Activated CD4-positive, alpha-beta T cell treated with anti-CD3 and anti-CD28 coated beads for 24 hours (primary cell): ENCODE measurements at regions not wholly inside any gene's neighbourhood (a gene's known extent, or its start where the extent isn't known, plus 50 kb on each side); places are given as distances from the start of the nearest gene placed in this dataset.

Experiments used
- DNase-seq, 2 donors: peaks; one replicate each; pipeline ENCODE4 v3.0.0-alpha.2; 2020; ENCODE audit warnings: low read depth in 2 of 2

DNA sequence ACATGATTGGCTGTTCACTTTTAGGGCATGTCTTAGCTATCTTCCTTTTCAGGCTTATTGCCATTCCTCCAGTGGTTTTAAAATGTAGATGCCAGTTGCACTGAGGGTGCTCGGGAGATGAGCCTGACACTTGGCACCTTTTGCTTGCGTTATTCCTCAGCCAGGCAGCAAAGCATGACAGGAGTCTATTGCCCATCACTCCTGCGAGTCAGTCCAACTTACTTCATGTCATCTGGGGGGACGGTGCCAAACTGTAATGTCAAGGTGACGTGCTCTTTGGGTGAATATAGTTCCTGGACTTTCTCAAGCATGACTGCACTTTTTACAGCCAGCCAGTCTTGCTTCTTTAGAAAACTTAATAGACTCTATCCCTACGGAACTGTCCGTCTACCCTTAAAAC lies 406.0 kb upstream of the C2CD4B start:
- no peak for DNase-seq

DNA sequence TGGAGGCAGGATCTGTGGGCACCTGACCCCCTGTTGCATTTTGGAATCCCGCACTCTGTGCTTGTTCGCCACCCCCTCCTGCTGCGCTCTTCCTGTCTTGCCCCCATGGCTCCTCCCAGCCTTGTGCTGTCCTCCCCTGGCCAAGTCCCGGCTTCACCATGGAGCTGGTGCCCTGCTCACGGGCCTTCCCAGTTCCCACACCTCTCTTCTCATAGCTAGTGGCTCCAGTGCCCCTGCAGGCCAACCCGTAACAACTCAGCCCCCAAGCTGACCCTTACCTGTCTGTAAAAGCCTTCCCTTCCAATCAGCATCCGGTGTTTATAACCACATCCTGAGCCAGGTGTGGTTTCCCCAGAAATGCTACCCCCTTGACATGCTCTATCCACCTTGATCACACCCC lies 407.7 kb upstream of the C2CD4B start:
- no peak for DNase-seq

DNA sequence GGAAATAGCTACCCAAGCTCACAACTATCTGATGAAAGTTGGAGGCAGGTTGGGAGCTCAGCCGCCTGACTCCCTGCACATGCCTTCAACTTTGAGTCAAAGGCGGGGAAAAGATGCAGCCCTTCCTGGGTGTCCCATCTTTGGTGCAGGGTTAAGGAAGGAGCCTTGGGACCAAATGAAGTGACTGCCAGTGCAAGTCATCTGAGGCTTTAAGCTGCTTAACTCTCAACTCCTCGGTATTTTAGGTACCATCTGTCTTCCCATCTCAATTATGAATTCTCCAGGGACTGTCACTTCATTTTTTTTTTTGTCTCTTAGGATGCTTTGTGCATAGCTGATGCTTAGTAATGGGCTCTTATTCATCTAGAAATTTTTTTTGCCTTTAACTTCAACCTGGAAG lies 408.8 kb upstream of the C2CD4B start:
- DNase-seq: no peak

DNA sequence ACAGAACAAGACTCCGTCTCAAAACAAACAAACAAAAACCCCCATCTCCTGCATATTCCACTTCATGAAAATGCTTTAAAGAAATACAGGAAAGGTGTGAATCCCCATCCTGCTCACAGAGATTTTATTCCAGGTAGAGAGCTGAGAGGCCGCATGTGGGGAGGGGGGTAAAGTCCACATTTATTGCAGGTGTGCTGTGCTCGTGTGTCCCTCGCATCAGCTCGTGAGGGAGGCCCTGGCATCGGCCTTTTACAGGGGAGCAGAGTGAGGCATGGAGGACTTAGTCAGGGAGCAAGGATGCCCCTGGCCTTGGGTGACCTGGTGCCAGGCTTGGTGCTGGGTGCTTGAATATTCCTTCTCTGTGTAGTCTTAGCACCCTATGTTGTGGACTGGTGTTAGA lies 413.5 kb upstream of the C2CD4B start:
- no peak for DNase-seq

DNA sequence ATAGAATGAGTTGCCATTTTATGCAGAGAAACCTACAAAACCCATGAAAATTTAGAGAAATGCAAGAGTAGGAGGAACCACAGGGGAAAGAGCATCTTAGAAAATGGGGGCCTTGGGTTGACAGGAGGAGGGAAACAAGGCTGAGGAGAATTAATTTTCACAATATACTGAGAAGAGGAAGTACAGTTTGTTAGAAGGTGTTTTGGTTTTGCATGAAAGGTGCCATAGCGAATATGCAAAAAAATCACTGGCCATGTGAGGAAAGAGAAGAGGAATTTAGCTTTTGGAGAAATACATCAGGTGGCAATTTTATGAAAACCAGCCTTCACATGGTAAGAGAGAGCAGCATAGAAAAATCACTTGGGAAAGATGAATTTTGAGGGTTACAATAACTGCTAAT lies 413.9 kb upstream of the C2CD4B start:
- no peak for DNase-seq

DNA sequence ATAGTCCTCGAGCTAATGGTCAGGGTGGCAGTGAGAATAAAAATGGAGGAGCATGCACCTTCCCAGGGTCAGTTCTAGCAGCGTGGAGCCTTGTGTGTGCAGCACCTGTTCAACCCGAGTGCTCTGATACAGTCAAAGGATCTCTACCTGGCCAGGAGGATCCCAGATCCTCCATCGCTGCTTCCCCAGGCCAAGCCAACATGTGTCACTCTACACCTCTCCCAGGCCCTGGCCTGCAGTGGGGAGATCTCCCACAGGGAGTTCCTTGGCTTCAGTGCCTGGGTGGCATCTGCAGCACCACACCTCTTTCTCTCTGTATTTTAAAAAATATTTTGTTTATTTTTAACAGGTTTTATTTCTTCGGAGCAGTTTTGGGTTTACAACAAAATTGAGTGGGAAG lies 414.8 kb upstream of the C2CD4B start:
- no peak for DNase-seq

DNA sequence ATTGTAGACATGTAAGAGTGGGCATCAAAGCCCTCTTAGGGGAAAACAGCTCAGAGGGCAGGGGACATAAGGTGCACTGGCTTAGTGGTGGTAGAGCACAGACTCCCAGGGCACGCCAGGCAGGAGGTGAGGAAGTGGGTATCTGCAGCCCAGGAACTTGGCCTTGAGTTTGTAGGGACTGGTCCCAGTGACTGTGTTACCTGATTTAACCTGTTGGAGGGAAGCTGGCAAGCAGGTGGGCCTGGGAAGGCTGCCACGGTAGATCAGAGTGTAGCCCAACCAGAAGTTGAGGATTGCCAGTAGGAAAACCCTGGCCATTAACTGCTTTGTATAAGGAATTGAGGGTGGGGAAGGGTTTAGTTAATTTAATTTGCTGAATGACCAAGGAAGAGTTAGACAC lies 417.5 kb upstream of the C2CD4B start:
- DNase-seq: no peak

DNA sequence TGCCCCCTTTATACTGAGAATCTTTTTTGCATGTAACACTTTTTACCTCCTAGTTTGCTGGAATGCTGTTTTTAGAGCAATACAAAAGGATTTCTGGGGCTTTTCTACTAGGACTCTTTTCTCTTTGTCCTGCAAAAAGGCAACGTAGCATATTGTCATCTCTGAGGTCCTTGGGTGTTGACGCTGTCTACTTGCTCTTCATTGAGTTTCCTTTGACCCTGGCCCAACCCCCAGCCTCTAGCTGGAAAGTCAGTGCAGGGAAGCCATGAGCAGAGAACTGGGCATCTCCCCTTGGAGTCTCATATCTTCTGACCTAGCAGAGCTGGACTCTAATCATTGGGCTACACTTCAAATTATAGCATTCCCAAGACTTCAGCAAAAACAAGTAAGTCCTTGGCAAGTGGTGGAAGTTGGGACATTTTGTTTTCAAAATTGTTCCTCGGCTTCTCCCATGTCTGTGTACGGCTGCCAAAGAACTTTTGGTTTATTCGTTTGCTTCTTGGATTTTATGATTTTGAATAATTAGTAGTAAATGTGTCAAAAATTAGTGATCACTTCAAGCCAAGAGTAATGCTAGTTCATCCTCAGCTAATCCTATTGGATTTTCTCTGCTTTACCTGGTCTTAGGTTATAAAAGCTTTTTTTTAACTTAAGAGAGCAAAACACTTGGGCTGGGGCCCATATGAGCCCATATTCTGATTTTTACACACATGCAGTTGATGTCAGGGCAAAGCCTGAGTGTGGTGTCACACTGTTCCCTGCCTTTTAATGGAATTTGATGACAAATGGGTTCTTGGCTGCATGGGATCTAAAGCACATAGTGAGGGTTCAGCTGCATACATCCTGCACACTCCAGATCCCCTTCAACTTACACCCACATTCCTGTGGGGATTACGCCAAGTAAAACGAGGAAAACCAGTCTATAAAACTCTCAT lies 419.5 kb upstream of the C2CD4B start:
- DNase-seq: no peak

DNA sequence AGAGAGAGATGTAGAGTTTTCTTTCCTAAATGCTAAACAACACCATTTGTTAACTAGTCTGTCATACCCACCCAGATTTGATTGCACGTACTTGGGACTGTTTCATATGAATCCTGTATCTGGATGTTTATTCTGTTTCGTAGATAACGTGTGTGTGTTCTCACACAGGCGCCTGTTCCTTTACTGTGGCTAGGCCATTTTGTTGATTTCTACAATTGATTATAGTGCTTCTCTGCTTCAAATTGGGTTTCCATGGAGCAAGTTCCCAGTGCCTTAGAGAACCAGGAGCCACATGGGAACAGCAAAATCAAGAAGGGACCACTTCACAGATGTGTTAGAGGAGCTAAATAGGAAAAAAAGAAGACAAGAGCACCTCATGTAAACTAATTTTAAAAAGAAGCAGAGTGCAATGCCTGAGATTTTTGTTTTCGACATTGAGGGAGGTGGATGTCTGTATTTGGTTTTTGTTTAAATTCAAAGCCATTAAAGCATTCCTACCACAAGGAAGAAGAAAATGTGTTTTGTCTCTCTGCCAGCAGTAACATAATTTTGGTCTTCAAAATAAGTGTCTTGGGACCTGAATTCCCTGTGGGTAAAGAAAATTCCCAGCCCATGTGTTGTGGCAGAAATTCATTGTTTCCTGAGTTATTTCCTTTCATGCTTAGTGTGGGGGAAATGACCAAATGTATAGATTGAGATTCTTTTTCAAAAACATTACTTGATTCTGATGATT lies 424.0 kb upstream of the C2CD4B start:
- no peak for DNase-seq

DNA sequence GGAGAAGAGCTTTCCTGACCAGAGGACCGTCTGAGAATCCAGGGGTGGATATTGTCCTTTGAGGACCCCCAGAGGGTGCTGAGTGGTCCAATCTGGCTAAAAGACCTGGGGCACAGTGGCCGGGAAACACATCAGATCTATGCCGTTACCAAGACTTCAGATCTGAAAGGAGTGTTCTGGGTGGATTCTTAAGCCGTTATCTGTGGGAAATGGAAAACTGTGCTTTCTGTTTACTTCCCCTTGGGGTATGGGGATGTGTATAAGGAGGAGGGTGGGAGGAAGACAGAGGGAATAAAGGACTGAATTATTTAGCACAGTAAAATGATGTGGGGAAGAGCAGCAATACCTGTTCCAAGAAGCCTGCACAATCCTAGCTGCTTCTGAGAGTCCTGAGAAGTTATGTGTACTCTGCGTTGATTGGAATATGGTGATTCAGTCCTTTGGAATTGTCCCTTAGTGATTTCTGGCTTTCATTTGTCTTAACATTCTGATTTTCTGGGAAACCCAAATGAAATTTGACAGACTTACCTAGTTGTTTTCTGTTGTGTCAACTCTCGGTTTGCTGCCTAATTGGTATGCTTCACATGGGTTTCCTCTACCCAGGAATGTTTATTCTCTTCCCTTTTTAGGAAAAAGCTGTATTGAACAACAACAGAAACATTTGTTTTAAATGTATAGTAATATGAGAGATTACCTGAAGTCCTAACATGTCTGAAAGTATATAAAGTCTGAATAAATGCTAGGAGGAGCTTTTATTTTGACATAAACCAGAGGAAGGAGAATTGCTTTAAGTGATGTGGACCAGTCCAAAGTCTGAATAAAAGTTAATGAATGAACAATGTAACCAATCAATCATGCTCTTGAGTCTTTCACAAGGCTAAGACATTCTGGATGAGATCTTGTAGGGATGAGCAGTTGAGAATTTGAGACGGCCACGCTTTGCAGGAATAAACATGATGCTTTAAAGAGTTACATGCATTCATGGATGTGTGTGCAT lies 427.1 kb upstream of the C2CD4B start:
- DNase-seq: no peak

DNA sequence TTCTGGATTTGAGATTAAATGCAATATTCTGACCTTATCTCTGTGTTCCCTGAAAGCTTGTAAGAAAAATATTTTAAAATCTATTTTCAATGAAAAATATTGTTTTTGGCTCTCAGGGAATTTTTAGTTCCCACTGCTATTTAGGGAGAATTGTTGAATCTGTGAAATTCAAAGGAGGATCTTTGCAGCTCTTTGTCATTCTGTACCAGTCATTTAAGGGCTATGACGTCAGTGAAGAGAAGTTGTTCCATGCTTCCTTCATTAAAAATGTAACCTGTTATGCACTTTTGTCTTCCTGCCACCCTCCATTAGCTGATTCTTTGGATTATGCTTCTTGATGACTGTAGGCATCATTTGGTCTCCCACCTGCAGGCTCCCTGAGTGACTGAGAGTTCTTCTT lies 427.8 kb upstream of the C2CD4B start:
- no peak for DNase-seq

DNA sequence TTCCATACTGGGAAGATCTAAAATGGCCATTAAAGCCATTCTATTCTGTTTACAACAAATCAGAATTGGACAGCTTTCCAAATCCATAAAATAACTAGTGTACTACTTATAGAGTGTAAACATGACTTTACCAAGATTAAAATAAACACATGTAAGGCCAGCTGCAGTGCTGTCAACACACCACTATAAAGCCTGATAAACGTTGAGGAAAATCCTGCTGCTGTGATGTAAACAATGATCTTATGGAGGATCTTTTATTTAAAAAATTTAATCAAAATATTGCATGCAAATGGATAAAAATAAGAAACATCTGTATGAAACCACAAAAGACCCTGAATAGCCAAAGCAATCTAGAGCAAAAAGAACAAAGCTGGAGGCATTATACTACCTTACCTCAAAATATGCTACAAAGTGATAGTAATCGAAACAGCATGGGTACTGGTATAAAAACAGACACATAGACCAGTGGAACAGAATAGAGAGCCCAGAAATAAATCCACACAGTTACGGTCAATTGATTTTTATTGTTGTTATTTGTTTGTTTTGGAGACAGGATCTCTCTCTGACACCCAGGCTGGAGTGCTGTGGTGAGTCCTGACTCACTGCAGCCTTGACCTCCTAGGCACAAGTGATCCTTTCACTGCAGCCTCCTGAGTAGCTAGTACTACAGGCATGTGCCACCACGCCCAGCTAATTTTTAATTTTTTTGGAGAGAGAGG lies 428.8 kb upstream of the C2CD4B start:
- DNase-seq: no peak

DNA sequence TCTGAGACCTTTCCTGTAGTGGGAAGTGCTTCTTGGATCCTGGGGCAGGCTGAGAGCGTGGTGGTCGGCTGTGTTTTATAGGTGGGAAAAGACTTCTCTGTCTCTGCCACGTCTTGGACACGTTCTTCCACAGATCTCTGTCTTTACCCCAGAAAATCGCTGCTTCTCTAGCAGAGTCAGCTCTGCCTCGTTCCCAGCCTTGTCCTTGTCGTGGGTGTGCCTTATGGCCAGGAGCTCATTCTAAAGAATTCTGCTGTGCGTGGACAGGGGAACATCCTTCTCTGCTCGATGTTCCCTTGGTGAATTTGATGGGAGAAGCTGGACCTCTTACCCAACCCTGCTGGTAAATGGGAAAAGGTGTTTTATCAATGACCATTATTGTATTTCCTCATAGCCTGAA lies 433.1 kb upstream of the C2CD4B start:
- DNase-seq: no peak

DNA sequence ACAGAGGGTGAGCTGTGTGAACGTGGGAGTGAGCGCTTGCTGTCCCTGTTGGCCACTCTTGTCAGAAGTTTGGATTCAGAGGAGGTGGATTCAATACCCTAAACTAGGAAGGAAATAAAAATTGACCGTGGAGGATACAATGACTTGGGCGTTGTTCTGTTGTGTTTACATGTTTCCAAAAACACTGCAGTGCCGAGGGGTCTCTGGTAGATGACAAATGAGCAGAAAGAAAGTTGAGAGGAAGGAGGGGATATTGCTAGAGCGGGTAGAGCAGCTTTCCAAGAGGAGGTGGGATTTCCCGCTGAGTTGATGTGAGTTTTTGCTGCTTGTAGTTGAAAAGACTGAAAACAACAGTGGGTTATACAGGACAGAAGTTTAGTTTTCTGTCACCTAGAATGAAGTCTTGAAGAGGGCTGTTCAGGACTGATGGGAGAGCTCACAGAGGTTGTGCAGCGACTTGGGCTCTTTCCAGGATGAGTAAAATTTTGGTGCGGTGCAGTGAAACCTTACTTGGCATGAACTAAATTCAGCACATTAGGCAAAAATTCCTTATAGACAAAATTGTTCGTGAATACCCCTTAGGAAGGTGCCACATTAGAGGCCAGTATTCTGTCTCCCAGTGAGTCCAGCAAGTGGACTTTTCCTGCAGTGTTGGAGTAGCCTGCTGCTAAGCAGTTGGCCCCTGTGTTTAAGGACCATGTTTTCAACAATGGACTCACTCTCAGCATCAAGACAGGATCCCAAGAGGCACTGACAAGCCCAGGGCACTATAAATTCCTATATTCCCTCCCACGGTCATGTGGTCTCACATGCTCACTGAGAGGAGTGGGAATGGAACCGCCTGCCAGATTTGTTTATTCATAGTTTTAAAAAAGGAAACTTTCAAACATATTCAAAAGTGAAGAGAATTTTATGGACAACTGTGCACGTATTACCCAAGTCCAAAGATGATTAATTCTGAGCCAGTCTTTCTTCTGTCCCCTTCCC lies 435.0 kb upstream of the C2CD4B start:
- DNase-seq: no peak

DNA sequence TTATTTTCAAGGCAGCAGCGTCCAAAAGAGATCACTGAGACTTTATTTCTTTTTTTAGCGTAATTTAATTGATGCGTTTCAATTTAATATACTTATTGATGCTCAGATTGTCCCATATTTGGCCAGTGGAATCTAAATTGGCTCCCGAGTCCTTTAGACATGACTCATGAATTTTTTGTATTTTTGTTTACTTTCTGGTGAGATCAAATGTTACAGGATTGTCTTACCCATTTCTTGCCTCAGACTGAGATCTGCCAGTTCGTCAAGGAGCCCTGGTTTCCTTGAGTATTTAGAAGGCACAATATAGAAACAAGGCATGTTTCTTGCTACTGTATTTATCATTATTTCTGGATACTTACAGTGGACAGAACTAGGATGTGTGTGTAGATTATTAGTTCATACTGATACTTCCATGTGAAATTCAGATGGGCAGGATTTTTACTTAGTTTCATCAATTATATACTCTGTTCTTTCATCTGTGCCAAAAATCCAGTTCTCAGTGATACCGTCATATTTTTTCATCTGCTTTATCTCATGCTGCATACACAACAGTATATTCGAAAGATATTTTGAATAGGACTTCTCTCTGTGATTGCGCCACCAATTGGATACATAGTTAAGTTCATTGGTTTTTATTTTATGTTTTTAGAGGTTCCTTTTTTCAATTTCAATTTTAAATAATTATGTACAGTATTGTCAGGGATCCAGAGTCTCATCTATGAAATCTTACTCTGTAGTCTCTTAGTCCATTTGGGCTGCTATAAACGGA lies 436.9 kb upstream of the C2CD4B start:
- no peak for DNase-seq

DNA sequence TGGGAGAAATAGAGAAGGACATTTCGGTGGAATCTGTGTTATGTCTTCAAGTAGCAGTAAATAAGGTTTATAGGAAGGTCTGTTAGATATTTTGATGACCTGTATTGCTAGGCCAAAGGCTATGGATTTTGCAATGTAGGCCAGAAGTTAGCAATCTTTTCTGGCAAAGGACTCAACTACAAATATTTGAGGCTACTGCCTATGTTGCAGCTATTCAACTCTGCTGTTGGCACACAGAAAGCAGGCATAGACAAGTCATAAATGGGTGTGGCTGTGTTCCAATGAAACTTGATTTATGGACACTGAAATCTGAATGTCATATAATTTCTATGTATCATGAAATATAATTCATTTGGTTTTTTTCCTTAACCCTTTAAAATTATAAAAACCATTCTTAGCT lies 438.7 kb upstream of the C2CD4B start:
- no peak for DNase-seq

DNA sequence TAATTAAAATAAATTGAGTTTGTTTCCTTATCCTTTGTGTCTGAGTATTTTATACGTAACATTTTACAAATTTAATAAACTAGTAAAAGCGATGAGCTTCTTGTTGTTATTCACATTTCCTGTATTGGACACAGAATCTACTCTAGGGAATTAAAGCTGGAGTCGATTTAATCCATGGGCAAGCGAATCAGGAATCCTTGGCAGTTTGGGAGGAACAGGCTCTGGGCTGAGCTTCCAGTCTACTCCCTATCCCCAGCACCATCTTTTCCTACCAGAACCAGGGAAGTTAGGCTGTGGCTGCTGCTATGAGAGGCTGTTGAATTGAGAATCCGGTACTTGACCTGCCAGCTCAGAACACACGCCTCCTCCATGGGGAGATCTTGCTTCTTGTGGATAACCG lies 437.3 kb upstream of the TPM1 start:
- DNase-seq: no peak

DNA sequence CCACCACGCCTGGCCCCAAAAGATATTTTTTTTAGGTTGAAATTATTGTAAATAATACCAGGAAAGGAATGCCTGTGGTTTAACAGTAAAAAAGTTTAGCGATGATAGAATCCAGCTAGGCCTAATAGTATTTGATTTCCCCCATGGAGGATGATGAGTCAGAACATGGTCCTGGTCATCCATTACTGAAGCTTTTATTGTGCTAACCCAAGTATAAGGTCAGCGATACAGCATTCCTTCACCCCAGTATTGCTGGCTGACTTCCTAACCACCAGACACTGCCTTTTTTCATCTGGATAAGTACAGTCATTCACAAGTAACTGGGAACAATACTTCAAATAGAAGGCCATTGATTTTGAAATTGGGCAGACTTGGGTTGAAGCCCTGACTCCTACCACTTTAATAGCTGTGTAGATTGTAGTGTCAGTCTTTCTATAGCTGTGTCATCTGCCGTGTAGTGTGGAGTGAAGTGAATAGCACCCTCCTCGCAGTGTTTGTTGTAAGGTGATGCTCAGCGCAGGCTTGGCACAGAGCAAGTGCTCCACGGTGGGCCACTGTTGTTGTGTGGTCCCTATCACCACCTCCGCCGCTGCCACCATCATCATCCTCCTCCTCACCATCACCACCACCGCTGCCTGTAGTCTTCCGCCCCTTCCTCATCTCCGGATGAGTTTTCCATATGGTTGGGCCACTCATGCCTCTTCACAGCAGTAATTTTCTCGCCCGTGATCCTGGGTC lies 436.0 kb upstream of the TPM1 start:
- no peak for DNase-seq

DNA sequence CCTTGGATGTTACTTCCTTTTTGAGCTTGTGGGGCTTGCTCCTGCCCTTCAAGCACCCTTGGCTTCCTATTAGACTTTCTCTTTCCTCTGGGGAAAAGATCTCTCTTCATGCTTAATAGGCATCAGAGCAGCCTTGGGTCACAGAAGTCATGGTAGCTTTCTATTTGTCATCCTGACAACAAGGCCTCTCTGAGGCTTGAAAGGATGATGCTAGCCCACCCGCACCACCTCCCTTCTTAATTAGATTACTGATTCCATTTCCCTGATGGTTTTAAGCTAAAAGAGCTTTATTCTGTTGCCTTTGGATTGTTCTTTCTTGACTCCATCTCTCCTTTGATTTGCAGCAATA lies 435.5 kb upstream of the TPM1 start:
- no peak for DNase-seq
